A673 (cell line): ENCODE measurements at regions not wholly inside any gene's neighbourhood (a gene's known extent, or its start where the extent isn't known, plus 50 kb on each side); places are given as distances from the start of the nearest gene placed in this dataset.

ENCODE experiments used
- EZH2 ChIP-seq: fragments of 200-600 bp; sonication (generic); IDR thresholded peaks from 2 replicates; pipeline ENCODE4 v1.6.1; 2017; ENCODE audit warnings: borderline replicate concordance, low read depth, mild to moderate bottlenecking, mixed read lengths, antibody characterized with exemption, low read length; ENCODE audit not compliant: poor library complexity, severe bottlenecking
- TF ChIP-seq, protein P1 (sequence below): fragments of 300-800, 200-600 bp; sonication (generic); conservative IDR thresholded peaks from 2 replicates; pipeline ENCODE4 v1.5.1; 2017; ENCODE audit warnings: low read depth, mild to moderate bottlenecking, antibody characterized with exemption, low read length, moderate library complexity, mixed read lengths

- TF ChIP-seq, protein P1, sequence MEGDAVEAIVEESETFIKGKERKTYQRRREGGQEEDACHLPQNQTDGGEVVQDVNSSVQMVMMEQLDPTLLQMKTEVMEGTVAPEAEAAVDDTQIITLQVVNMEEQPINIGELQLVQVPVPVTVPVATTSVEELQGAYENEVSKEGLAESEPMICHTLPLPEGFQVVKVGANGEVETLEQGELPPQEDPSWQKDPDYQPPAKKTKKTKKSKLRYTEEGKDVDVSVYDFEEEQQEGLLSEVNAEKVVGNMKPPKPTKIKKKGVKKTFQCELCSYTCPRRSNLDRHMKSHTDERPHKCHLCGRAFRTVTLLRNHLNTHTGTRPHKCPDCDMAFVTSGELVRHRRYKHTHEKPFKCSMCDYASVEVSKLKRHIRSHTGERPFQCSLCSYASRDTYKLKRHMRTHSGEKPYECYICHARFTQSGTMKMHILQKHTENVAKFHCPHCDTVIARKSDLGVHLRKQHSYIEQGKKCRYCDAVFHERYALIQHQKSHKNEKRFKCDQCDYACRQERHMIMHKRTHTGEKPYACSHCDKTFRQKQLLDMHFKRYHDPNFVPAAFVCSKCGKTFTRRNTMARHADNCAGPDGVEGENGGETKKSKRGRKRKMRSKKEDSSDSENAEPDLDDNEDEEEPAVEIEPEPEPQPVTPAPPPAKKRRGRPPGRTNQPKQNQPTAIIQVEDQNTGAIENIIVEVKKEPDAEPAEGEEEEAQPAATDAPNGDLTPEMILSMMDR = no peak
- no peak for TF ChIP-seq EZH2
These were observed 1029.1 kb downstream of the BRD1 start for GRCh38 chr22:48798281-48799226.
